Nephron (organoid): ENCODE measurements at regions not wholly inside any gene's neighbourhood (a gene's known extent, or its start where the extent isn't known, plus 50 kb on each side); places are given as distances from the start of the nearest gene placed in this dataset.

Experiments
- H3K27ac Mint-ChIP-seq, 3 experiments: 2 replicates each; pipeline ENCODE4 v1.8.0; 2020; ENCODE audit warnings: mixed read lengths in 3 of 3, mild to moderate bottlenecking in 2 of 3, moderate library complexity in 1 of 3
- H3K27me3 Mint-ChIP-seq: 2 replicates; pipeline ENCODE4 v1.8.0; 2021; ENCODE audit warnings: low read depth, mild to moderate bottlenecking, moderate library complexity, mixed read lengths
- H3K36me3 Mint-ChIP-seq: 2 replicates; pipeline ENCODE4 v1.8.0; 2020; ENCODE audit warnings: low read depth, mixed read lengths
- H3K4me1 Mint-ChIP-seq: 2 replicates; pipeline ENCODE4 v1.8.0; 2020; ENCODE audit warnings: mixed read lengths
- H3K4me3 Mint-ChIP-seq, 3 experiments: 2 replicates each; pipeline ENCODE4 v1.8.0; 2020; ENCODE audit warnings: mild to moderate bottlenecking in 3 of 3, mixed read lengths in 3 of 3, moderate library complexity in 2 of 3
- H3K9me3 Mint-ChIP-seq: 2 replicates; pipeline ENCODE4 v1.8.0; 2020; ENCODE audit warnings: mixed read lengths
- TF ChIP-seq, protein P1 (sequence below), 3 experiments: fragments of 200-600 bp; sonication (generic); IDR thresholded peaks; one replicate each; pipeline ENCODE4 v1.5.0; 2021; ENCODE audit warnings: antibody characterized with exemption in 3 of 3; ENCODE audit not compliant: unreplicated experiment in 3 of 3

DNA sequence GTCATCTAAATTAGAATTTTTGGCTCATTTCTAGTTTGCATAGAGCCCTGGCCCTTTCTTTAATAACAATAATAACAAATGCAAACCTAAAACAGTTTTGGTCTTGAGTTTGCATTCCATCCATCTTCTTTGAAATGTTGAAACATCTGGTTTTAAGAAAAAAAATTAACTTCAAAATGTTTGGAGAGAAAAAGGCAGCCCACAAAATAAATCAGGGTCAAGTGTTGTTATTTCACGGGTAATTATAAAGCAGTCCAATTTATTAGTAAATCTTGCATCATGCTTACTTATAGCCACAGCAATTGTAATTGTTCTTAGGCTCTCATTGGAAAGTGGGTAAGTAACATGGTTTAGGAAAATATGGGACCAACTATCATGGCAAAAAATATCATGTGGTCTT, 247.0 kb upstream of the MEF2C start:
- H3K27me3 Mint-ChIP-seq: no peaks in the 10 kb centered on the region
- H3K4me3 Mint-ChIP-seq: no peak overlapping the region
- H3K27ac Mint-ChIP-seq: no peak overlapping the region
- no peaks in the 10 kb centered on the region for H3K4me1 Mint-ChIP-seq
- no peaks in the 10 kb centered on the region for H3K9me3 Mint-ChIP-seq
- TF ChIP-seq, protein P1, sequence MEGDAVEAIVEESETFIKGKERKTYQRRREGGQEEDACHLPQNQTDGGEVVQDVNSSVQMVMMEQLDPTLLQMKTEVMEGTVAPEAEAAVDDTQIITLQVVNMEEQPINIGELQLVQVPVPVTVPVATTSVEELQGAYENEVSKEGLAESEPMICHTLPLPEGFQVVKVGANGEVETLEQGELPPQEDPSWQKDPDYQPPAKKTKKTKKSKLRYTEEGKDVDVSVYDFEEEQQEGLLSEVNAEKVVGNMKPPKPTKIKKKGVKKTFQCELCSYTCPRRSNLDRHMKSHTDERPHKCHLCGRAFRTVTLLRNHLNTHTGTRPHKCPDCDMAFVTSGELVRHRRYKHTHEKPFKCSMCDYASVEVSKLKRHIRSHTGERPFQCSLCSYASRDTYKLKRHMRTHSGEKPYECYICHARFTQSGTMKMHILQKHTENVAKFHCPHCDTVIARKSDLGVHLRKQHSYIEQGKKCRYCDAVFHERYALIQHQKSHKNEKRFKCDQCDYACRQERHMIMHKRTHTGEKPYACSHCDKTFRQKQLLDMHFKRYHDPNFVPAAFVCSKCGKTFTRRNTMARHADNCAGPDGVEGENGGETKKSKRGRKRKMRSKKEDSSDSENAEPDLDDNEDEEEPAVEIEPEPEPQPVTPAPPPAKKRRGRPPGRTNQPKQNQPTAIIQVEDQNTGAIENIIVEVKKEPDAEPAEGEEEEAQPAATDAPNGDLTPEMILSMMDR (IDR thresholded peaks at IDR 0.05; ENCODE audit: unreplicated experiment in 3 of 3): no peak
- no peaks in the 10 kb centered on the region for H3K36me3 Mint-ChIP-seq

DNA sequence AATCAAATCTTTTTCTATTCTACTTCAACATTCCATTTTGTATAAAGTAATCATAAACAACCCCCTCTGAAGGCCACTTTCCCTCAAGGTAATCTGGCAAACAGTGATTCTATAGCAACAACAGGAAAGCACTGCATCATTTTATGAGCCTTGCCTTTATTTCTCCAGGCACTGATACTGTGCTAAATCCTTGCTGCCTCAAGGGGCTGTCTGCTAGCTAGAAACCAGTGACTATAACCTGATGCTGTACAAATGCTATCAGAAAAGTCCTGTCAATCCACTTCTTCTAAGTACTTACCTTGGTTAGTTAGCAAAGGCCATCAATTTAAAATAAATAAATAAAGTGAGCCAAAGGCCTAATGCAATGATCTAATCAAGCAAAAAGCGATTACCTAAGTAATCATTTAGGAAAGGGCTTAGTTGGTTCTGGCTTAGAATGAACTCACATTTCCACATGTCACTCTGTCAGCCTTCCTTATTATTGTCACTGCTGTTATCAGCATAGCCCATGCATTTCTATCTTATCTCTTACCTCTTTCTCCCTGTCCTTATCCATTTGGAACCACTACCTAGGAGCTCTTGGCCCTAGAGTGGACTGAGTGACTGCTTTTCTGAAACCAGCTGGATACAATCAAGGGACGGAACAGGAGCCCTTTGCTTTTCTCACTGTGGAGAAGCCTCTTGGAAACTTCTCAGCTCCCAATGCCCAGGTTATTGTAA, 246.1 kb upstream of the MEF2C start:
- H3K4me1 Mint-ChIP-seq: no peaks in the 10 kb centered on the region
- no peaks in the 10 kb centered on the region for H3K27me3 Mint-ChIP-seq
- no peak overlapping the region for H3K27ac Mint-ChIP-seq
- H3K4me3 Mint-ChIP-seq: no peak overlapping the region
- H3K36me3 Mint-ChIP-seq: no peaks in the 10 kb centered on the region
- H3K9me3 Mint-ChIP-seq: no peaks in the 10 kb centered on the region
- TF ChIP-seq, protein P1 (IDR thresholded peaks at IDR 0.05; ENCODE audit: unreplicated experiment in 3 of 3): no peak

DNA sequence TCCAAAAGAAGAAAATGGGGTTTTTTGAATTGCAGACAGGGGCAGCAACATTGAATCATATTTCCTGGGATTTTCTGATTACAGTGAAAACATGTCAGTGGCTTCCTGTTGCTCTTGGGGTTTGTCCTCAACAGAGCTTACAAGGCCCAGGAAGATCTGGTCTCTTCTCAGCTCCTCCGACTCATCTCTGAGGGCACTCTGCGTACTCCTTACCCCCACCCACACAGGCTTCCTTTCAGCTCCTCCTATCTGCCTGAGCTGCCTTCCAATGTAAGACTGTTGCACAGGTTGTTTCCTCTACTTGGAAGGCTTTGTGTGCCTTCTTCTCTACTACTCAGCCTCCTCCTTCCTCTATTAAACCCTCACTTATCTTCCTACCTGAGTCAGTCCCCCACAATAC, 245.1 kb upstream of the MEF2C start:
- Mint-ChIP-seq H3K36me3 (no peaks in the 10 kb centered on the region), H3K9me3 (no peaks in the 10 kb centered on the region), H3K4me3 (no peak overlapping the region), H3K4me1 (no peaks in the 10 kb centered on the region), H3K27ac (no peak overlapping the region), H3K27me3 (no peaks in the 10 kb centered on the region)
- TF ChIP-seq, protein P1 (IDR thresholded peaks at IDR 0.05; ENCODE audit: unreplicated experiment in 3 of 3): no peak

DNA sequence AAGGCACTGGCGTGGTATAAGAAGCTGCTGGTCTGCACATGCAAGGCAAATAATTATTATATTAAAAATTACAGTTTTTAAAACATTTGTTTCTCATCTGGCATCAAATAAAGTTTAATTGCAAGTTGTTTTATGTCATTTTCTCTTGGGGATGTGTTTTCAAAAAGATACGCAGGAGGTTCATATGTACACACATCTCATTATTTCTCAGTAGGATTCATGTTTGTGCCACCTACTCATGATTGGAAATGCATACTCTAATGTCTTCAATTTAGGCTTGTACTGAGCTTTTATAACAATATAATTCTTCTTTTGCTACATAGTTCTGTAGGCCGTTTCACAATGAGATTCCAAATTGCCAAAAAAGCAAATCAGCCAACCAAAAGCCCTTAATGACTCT, 244.2 kb upstream of the MEF2C start:
- TF ChIP-seq, protein P1 (IDR thresholded peaks at IDR 0.05; ENCODE audit: unreplicated experiment in 3 of 3): no peak
- Mint-ChIP-seq H3K9me3 (no peaks in the 10 kb centered on the region), H3K4me1 (no peaks in the 10 kb centered on the region), H3K4me3 (no peak overlapping the region), H3K36me3 (no peaks in the 10 kb centered on the region), H3K27ac (no peak overlapping the region), H3K27me3 (no peaks in the 10 kb centered on the region)

DNA sequence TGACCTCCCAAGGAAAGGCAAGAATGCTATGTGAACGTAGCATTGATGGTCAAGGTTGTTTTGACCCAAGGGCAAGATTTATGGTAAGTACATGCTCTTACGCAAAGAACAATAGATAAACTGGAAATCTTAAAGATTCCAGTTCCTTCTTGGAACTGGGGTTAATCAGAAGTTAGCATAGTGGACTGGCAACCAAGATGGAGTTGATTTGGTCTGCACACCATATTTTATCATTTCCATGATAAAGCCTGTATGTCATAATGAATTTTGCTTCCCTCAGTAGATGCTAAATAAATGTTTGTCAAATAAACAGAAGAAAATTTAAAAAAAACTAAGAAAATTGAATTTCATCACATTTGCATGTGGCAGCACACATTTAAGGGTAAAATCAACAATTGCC, 242.4 kb upstream of the MEF2C start:
- H3K9me3 Mint-ChIP-seq: no peaks in the 10 kb centered on the region
- H3K4me3 Mint-ChIP-seq: no peak overlapping the region
- H3K27me3 Mint-ChIP-seq: no peaks in the 10 kb centered on the region
- no peaks in the 10 kb centered on the region for H3K4me1 Mint-ChIP-seq
- H3K36me3 Mint-ChIP-seq: no peaks in the 10 kb centered on the region
- TF ChIP-seq, protein P1 (IDR thresholded peaks at IDR 0.05; ENCODE audit: unreplicated experiment in 3 of 3): no peak
- H3K27ac Mint-ChIP-seq: no peak overlapping the region

DNA sequence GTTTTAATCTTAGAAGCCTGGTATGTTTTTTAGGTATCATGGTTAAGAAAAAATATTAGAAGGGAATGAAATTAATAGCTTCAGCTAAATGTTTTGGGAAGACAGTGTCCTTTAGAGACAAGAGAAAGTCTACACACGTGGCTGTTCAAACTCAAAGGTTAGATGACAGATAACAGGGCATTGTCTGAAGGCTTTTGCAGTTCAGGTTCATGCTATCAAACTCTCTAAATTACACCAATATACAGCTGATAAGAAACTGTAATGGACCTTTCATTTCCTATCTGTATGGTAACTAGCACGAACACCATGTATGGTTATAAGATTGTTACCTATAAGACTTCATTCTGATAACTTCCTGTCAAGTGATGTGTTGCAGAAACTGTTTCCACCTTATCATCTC, 240.6 kb upstream of the MEF2C start:
- Mint-ChIP-seq H3K27me3 (no peaks in the 10 kb centered on the region), H3K4me3 (no peak overlapping the region), H3K27ac (no peak overlapping the region), H3K9me3 (no peaks in the 10 kb centered on the region), H3K4me1 (no peaks in the 10 kb centered on the region), H3K36me3 (no peaks in the 10 kb centered on the region)
- TF ChIP-seq, protein P1 (IDR thresholded peaks at IDR 0.05; ENCODE audit: unreplicated experiment in 3 of 3): no peak
